H1 (cell line): ENCODE measurements at regions not wholly inside any gene's neighbourhood (a gene's known extent, or its start where the extent isn't known, plus 50 kb on each side); places are given as distances from the start of the nearest gene placed in this dataset.
A peak's percentile ranks its signal among the peaks of the same experiment; 100 is the strongest.

Experiments used
- CTCF ChIA-PET: fragments of 300-600 bp; sonication (Branson Sonifier 250); formaldehyde crosslinking; loops from one replicate; lab custom pipeline; 2021; ENCODE audit not compliant: partially characterized antibody; lab: Charles Lee
- POLR2A ChIA-PET: fragments of 300-600 bp; sonication (Branson Sonifier 250); formaldehyde crosslinking; loops from one replicate; lab custom pipeline; 2021; ENCODE audit warnings: inconsistent platforms; ENCODE audit not compliant: partially characterized antibody; lab: Charles Lee
- DNase-seq, 2 experiments: peaks; one replicate each; pipeline versions ENCODE4 v3.0.0 to v3.0.0-alpha.2; 2010 to 2022; ENCODE audit warnings: low spot score in 2 of 2, low read depth in 1 of 2, mixed read lengths in 1 of 2
- FAIRE-seq: peaks from 2 replicates; lab custom pipeline; 2011; peaks lifted over from hg19 to GRCh38; lab: Jason Lieb, UNC
- H2AFZ ChIP-seq: 2 replicates; pipeline ENCODE4 v1.8.1; 2012; ENCODE audit warnings: low read length, inconsistent platforms
- H2AK5ac ChIP-seq: 2 replicates; pipeline ENCODE4 v1.6.1; 2013; ENCODE audit warnings: low read depth, low read length
- H2BK120ac ChIP-seq: replicated peaks from 2 replicates; pipeline ENCODE3; 2013; ENCODE audit warnings: low read depth, low read length, inconsistent platforms
- H2BK12ac ChIP-seq: 2 replicates; pipeline ENCODE4 v1.6.1; 2013; ENCODE audit warnings: low read depth, low read length
- H2BK15ac ChIP-seq: 2 replicates; pipeline ENCODE4 v1.6.1; 2013; ENCODE audit warnings: low read length
- H2BK20ac ChIP-seq: 2 replicates; pipeline ENCODE4 v1.6.1; 2013; ENCODE audit warnings: low read length
- H2BK5ac ChIP-seq: 2 replicates; pipeline ENCODE4 v1.6.1; 2013; ENCODE audit warnings: low read depth, low read length
- H3K14ac ChIP-seq: 2 replicates; pipeline ENCODE4 v1.6.1; 2013; ENCODE audit warnings: inconsistent platforms; ENCODE audit not compliant: insufficient read length
- H3K18ac ChIP-seq: 2 replicates; pipeline ENCODE4 v1.6.1; 2013; ENCODE audit warnings: low read length; ENCODE audit errors: extremely low read depth
- H3K23ac ChIP-seq: 2 replicates; pipeline ENCODE4 v1.6.1; 2013; ENCODE audit warnings: inconsistent platforms; ENCODE audit not compliant: insufficient read length
- H3K23me2 ChIP-seq: 2 replicates; pipeline ENCODE4 v1.6.1; 2013; ENCODE audit warnings: low read depth, low read length
- H3K27ac ChIP-seq: 2 replicates; pipeline ENCODE4 v1.6.1; 2011; ENCODE audit warnings: low read depth, low read length, inconsistent platforms
- H3K27me3 ChIP-seq, 4 experiments: replicated peaks in 1 of 4; 1 replicate in 1 of 4; 2 replicates in 3 of 4; pipeline versions ENCODE4 v1.6.1 to v1.8.1; 2011 to 2013; ENCODE audit warnings: low read length in 3 of 4, mild to moderate bottlenecking in 3 of 4, inconsistent platforms in 2 of 4, mixed read lengths in 2 of 4, moderate library complexity in 1 of 4; ENCODE audit not compliant: control insufficient read depth in 3 of 4, insufficient read depth in 3 of 4; ENCODE audit errors: extremely low read depth in 1 of 4
- H3K36me3 ChIP-seq, 4 experiments: 2 replicates each; pipeline versions ENCODE4 v1.6.1 to v1.8.1; 2011 to 2013; ENCODE audit warnings: mild to moderate bottlenecking in 4 of 4, low read length in 3 of 4, moderate library complexity in 2 of 4, control low read depth in 1 of 4, inconsistent platforms in 1 of 4; ENCODE audit not compliant: insufficient read depth in 4 of 4, control insufficient read depth in 2 of 4
- H3K4ac ChIP-seq: replicated peaks from 2 replicates; pipeline ENCODE3; 2013; ENCODE audit warnings: low read length, low read depth, mixed read lengths, inconsistent platforms; ENCODE audit not compliant: insufficient read length
- H3K4me1 ChIP-seq, 4 experiments: replicated peaks in 1 of 4; 1 replicate in 1 of 4; 2 replicates in 3 of 4; pipeline versions ENCODE4 v1.6.1 to v1.8.1; 2011 to 2013; ENCODE audit warnings: low read length in 3 of 4, inconsistent platforms in 2 of 4, mixed read lengths in 1 of 4; ENCODE audit not compliant: insufficient read depth in 4 of 4, control insufficient read depth in 3 of 4
- H3K4me2 ChIP-seq, 2 experiments: 2 replicates each; pipeline versions ENCODE4 v1.6.1 to v1.8.1; 2011 to 2013; ENCODE audit warnings: low read depth in 2 of 2, low read length in 2 of 2, control low read depth in 1 of 2, inconsistent platforms in 1 of 2, mild to moderate bottlenecking in 1 of 2; ENCODE audit not compliant: insufficient read depth in 1 of 2
- H3K4me3 ChIP-seq, 4 experiments: fragments of 200-600, 300-600 bp in 1 of 4; sonication (generic), shearing (Covaris generic), sonication (Bioruptor Twin) in 1 of 4; 2 replicates each; pipeline versions ENCODE4 v1.5.1 to v1.8.1; 2011 to 2016; ENCODE audit warnings: low read length in 4 of 4, low read depth in 3 of 4, control low read depth in 2 of 4, inconsistent platforms in 2 of 4, mild to moderate bottlenecking in 2 of 4, mixed read lengths in 1 of 4, moderate library complexity in 1 of 4; ENCODE audit not compliant: insufficient read depth in 2 of 4; ENCODE audit errors: extremely low read depth in 1 of 4
- H3K56ac ChIP-seq: replicated peaks from 2 replicates; pipeline ENCODE3; 2013; ENCODE audit warnings: low read depth, mild to moderate bottlenecking, mixed read lengths, low read length, inconsistent platforms; ENCODE audit not compliant: insufficient read length
- H3K79me1 ChIP-seq: 2 replicates; pipeline ENCODE4 v1.6.1; 2013; ENCODE audit warnings: low read depth, low read length, control low read depth
- H3K79me2 ChIP-seq, 2 experiments: 2 replicates each; pipeline versions ENCODE4 v1.6.1 to v1.8.1; 2012 to 2013; ENCODE audit warnings: low read length in 2 of 2, mild to moderate bottlenecking in 2 of 2, inconsistent platforms in 1 of 2; ENCODE audit not compliant: insufficient read depth in 2 of 2, control insufficient read depth in 1 of 2
- H3K9ac ChIP-seq, 4 experiments: replicated peaks in 1 of 4; 1 replicate in 1 of 4; 2 replicates in 3 of 4; pipeline versions ENCODE4 v1.6.1 to v1.8.1; 2011 to 2013; ENCODE audit warnings: low read depth in 3 of 4, low read length in 3 of 4, control low read depth in 2 of 4, mild to moderate bottlenecking in 2 of 4, moderate library complexity in 2 of 4, inconsistent platforms in 1 of 4; ENCODE audit errors: extremely low read depth in 1 of 4
- H3K9me3 ChIP-seq, 2 experiments: 2 replicates each; pipeline versions ENCODE4 v1.6.1 to v1.8.1; 2012 to 2013; ENCODE audit warnings: mild to moderate bottlenecking in 2 of 2, moderate library complexity in 2 of 2, control low read depth in 1 of 2, inconsistent platforms in 1 of 2, low read depth in 1 of 2, low read length in 1 of 2, mixed read lengths in 1 of 2; ENCODE audit not compliant: insufficient read depth in 2 of 2
- H4K20me1 ChIP-seq, 2 experiments: replicated peaks in 1 of 2; 2 replicates each; pipeline versions ENCODE3 to v1.8.1; 2011 to 2013; ENCODE audit warnings: inconsistent platforms in 2 of 2, low read length in 2 of 2, mild to moderate bottlenecking in 1 of 2; ENCODE audit not compliant: insufficient read depth in 2 of 2, control insufficient read depth in 1 of 2
- H4K5ac ChIP-seq: 2 replicates; pipeline ENCODE4 v1.6.1; 2013; ENCODE audit warnings: low read length, low read depth, mixed read lengths, inconsistent platforms; ENCODE audit not compliant: insufficient read length
- H4K8ac ChIP-seq: 2 replicates; pipeline ENCODE4 v1.8.0; 2013; ENCODE audit warnings: mild to moderate bottlenecking, moderate library complexity, low read length, inconsistent platforms; ENCODE audit not compliant: insufficient read depth; ENCODE audit errors: extremely low read depth
- H4K91ac ChIP-seq: replicated peaks from 2 replicates; pipeline ENCODE3; 2013; ENCODE audit warnings: low read length, mixed read lengths, inconsistent platforms; ENCODE audit not compliant: insufficient read length
- CREB1 ChIP-seq: IDR thresholded peaks from 2 replicates; pipeline ENCODE4 v1.6.1; 2012; ENCODE audit warnings: inconsistent platforms
- KDM5A ChIP-seq: fragments of 200-600 bp; IDR thresholded peaks from 2 replicates; pipeline ENCODE4 v1.7.1; 2012; ENCODE audit warnings: mild to moderate bottlenecking, low read length, inconsistent platforms, mixed read lengths
- MAFK ChIP-seq: IDR thresholded peaks from 2 replicates; pipeline ENCODE4 v1.6.1; 2012; ENCODE audit warnings: low read depth, mild to moderate bottlenecking, improper control_type of control experiment, low read length
- POU5F1 ChIP-seq: IDR thresholded peaks from 2 replicates; pipeline ENCODE4 v1.6.1; 2011; ENCODE audit warnings: low read depth, mild to moderate bottlenecking, low read length, moderate library complexity
- SAP30 ChIP-seq: fragments of 300-600 bp; sonication (generic); IDR thresholded peaks from 2 replicates; pipeline ENCODE4 v1.7.1; 2012; ENCODE audit warnings: low read length, moderate library complexity, mild to moderate bottlenecking, inconsistent platforms; ENCODE audit not compliant: insufficient read depth, insufficient replicate concordance
- SUZ12 ChIP-seq: fragments of 200-600 bp; sonication (generic); IDR thresholded peaks from 2 replicates; pipeline ENCODE4 v1.6.1; 2012; ENCODE audit warnings: mild to moderate bottlenecking, inconsistent platforms, low read length, moderate library complexity, mixed read lengths
- TAF1 ChIP-seq: IDR thresholded peaks from 2 replicates; pipeline ENCODE4 v1.6.1; 2011; ENCODE audit warnings: mild to moderate bottlenecking, low read depth, low read length
- TAF7 ChIP-seq: optimal IDR thresholded peaks from 2 replicates; pipeline ENCODE3; 2011; ENCODE audit warnings: low read depth, mild to moderate bottlenecking, inconsistent platforms, low read length, moderate library complexity, borderline replicate concordance
- WGBS, 2 experiments: shearing (Covaris generic) in 1 of 2; methylation state at CpG; one replicate each; pipeline versions ENCODE4 v1.1.6 to v1.1.7; 2013 to 2015; ENCODE audit warnings: low lambda C conversion rate in 2 of 2, mixed read lengths in 2 of 2, inconsistent platforms in 1 of 2, low coverage in 1 of 2, missing lambda C conversion rate in 1 of 2; ENCODE audit not compliant: insufficient replicate concordance in 2 of 2, insufficient coverage in 1 of 2, insufficient read length in 1 of 2; ENCODE audit errors: extremely low coverage in 1 of 2, missing lambda C conversion rate in 1 of 2; 5-methylcytosine and 5-hydroxymethylcytosine counted together

DNA sequence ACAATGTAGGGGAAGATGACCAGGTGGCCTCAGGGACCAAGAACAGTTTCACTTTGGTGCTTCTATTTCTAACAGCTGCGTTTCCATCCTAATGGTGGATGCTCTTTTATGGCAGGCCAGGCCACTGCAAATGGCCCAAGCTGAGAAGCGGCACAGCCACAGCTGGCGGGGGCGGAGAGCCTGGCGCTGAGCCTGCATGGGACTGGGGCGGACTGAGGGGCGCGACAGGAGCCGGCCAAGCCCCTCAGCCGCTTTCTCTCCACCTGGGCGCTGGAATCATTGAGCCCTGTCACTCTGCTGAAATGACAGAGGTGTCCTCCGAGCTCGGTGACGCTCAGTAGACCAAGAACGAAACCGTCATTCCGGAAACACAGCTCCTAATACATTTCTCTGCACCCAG lies 317.3 kb upstream of the PDE4D start:
- Histone ChIP-seq H4K8ac (peak overlapping the region; percentile 80; the same call in 1 of the 2 replicates), H3K9ac (no peak overlapping the region), H3K4me2 (no peak overlapping the region), H3K56ac (no peak overlapping the region), H3K4ac (no peak overlapping the region), H2BK15ac (no peak overlapping the region; the same call in 1 of the 2 replicates), H3K27me3 (no peaks in the 10 kb centered on the region), H3K4me1 (peaks cover 0 to 4% (median 0%) of the 10 kb centered on the region in 4 experiments; a peak in 2 of 7 replicates), H3K4me3 (no peak overlapping the region), H3K36me3 (no peaks in the 10 kb centered on the region), H2BK20ac (no peak overlapping the region), H3K9me3 (no peaks in the 10 kb centered on the region), H3K23me2 (no peaks in the 10 kb centered on the region), H2AFZ (peak overlapping the region; percentile 91; the same call in 1 of the 2 replicates), H2BK12ac (no peak overlapping the region), H2AK5ac (no peak overlapping the region), H3K18ac (no peak overlapping the region; the same call in 1 of the 2 replicates), H4K91ac (no peak overlapping the region), H3K14ac (no peak overlapping the region), H4K5ac (no peak overlapping the region), H2BK5ac (no peak overlapping the region), H3K79me2 (no peaks in the 10 kb centered on the region), H4K20me1 (no peaks in the 10 kb centered on the region), H3K27ac (no peak overlapping the region), H3K23ac (no peak overlapping the region), H2BK120ac (no peak overlapping the region)
- WGBS, 2 experiments, result 92% methylated on average over 15 of the region's 17 CpGs; no CpG with 5 or more reads in 1 of the 2 experiments
- DNase-seq (no peak), FAIRE-seq (no peak)
- ChIA-PET CTCF (interaction anchor here (1.0 to 2.0 kb wide), 5 partner anchors 11 to 396 kb away, joined by 3 to 5 read pairs (median 4); no protein-coding TSS in a partner anchor), POLR2A (no interaction called here)
- no peak for TF ChIP-seq TAF7
- TF ChIP-seq TAF1, result no peak
- no peak for TF ChIP-seq SUZ12
- TF ChIP-seq POU5F1, result no peak
- TF ChIP-seq CREB1, result no peak
- no peak for TF ChIP-seq SAP30
- TF ChIP-seq KDM5A, result no peak
- no peak for TF ChIP-seq MAFK
- TF ChIP-seq, all 59 proteins: peak for 0
- H3K79me1 ChIP-seq, result no peaks in the 10 kb centered on the region
